Panc1 (cell line): ENCODE measurements at regions not wholly inside any gene's neighbourhood (a gene's known extent, or its start where the extent isn't known, plus 50 kb on each side); places are given as distances from the start of the nearest gene placed in this dataset.

ENCODE experiments used
- POLR2AphosphoS5 ChIP-seq: IDR thresholded peaks from 2 replicates; pipeline ENCODE4 v1.6.1; 2012; ENCODE audit warnings: mild to moderate bottlenecking, low read depth, low read length, moderate library complexity
- SIN3A ChIP-seq: IDR thresholded peaks from 2 replicates; pipeline ENCODE4 v1.6.1; 2012; ENCODE audit warnings: low read depth, mild to moderate bottlenecking, low read length, moderate library complexity, borderline replicate concordance; ENCODE audit not compliant: insufficient read depth
- TCF7L2 ChIP-seq: IDR thresholded peaks from 2 replicates; pipeline ENCODE4 v1.6.1; 2011; ENCODE audit warnings: mild to moderate bottlenecking, low read depth, low read length, inconsistent platforms
- TF ChIP-seq, protein P1 (sequence below): fragments of 450-650 bp; IDR thresholded peaks from 2 replicates; pipeline ENCODE4 v1.5.1; 2017; ENCODE audit warnings: mild to moderate bottlenecking
- TF ChIP-seq, protein P2 (sequence below), 2 experiments: IDR thresholded peaks; 2 replicates each; pipeline ENCODE4 v1.6.1; 2011 to 2012; ENCODE audit warnings: low read depth in 2 of 2, control low read depth in 1 of 2, low read length in 1 of 2, mild to moderate bottlenecking in 1 of 2, moderate library complexity in 1 of 2; ENCODE audit not compliant: insufficient read depth in 1 of 2

DNA sequence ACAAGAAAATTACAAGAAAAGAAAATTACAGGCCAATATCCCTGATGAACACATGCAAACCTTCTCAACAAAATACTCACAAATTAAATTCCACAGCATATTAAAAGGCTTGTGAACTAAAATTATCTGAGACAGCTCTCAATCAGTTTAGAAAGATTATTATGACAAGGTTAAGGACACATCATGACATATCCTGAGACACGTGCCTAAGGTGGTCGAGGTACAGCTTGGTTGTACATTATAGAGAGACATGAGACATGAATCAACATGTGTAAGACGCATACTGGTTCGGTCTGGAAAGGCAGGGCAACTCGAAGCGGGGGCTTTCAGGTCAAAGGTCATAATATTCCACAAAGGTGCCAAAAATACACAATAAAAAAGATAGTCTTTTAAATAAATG is 598.3 kb upstream of the REG3G start:
- TF ChIP-seq, protein P1, sequence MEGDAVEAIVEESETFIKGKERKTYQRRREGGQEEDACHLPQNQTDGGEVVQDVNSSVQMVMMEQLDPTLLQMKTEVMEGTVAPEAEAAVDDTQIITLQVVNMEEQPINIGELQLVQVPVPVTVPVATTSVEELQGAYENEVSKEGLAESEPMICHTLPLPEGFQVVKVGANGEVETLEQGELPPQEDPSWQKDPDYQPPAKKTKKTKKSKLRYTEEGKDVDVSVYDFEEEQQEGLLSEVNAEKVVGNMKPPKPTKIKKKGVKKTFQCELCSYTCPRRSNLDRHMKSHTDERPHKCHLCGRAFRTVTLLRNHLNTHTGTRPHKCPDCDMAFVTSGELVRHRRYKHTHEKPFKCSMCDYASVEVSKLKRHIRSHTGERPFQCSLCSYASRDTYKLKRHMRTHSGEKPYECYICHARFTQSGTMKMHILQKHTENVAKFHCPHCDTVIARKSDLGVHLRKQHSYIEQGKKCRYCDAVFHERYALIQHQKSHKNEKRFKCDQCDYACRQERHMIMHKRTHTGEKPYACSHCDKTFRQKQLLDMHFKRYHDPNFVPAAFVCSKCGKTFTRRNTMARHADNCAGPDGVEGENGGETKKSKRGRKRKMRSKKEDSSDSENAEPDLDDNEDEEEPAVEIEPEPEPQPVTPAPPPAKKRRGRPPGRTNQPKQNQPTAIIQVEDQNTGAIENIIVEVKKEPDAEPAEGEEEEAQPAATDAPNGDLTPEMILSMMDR: no peak
- TF ChIP-seq TCF7L2 (no peak), SIN3A (no peak), POLR2AphosphoS5 (no peak)
- TF ChIP-seq, protein P2, sequence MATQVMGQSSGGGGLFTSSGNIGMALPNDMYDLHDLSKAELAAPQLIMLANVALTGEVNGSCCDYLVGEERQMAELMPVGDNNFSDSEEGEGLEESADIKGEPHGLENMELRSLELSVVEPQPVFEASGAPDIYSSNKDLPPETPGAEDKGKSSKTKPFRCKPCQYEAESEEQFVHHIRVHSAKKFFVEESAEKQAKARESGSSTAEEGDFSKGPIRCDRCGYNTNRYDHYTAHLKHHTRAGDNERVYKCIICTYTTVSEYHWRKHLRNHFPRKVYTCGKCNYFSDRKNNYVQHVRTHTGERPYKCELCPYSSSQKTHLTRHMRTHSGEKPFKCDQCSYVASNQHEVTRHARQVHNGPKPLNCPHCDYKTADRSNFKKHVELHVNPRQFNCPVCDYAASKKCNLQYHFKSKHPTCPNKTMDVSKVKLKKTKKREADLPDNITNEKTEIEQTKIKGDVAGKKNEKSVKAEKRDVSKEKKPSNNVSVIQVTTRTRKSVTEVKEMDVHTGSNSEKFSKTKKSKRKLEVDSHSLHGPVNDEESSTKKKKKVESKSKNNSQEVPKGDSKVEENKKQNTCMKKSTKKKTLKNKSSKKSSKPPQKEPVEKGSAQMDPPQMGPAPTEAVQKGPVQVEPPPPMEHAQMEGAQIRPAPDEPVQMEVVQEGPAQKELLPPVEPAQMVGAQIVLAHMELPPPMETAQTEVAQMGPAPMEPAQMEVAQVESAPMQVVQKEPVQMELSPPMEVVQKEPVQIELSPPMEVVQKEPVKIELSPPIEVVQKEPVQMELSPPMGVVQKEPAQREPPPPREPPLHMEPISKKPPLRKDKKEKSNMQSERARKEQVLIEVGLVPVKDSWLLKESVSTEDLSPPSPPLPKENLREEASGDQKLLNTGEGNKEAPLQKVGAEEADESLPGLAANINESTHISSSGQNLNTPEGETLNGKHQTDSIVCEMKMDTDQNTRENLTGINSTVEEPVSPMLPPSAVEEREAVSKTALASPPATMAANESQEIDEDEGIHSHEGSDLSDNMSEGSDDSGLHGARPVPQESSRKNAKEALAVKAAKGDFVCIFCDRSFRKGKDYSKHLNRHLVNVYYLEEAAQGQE (IDR thresholded peaks at IDR 0.05; ENCODE audit: insufficient read depth in 1 of 2, low read depth in 2 of 2, low read length in 1 of 2): no peak
